ENCODE measurements at regions not wholly inside any gene's neighbourhood (a gene's known extent, or its start where the extent isn't known, plus 50 kb on each side); places are given as distances from the start of the nearest gene placed in this dataset.
"Not testable (repeated sequence)": the region's sequence is repeated elsewhere in the genome, so short reads cannot be mapped to it uniquely, and the experiment has no call there.

GRCh38 chr10:6926971-6927370, 346.9 kb upstream of the PRKCQ start:
- no peak for DNase-seq (ENCODE audit: low read depth in 3 of 3)

- DNase-seq (ENCODE audit: low read depth in 3 of 3), result no peak
Measured at GRCh38 chr10:6925146-6925545, 345.1 kb upstream of the PRKCQ start.

DNA sequence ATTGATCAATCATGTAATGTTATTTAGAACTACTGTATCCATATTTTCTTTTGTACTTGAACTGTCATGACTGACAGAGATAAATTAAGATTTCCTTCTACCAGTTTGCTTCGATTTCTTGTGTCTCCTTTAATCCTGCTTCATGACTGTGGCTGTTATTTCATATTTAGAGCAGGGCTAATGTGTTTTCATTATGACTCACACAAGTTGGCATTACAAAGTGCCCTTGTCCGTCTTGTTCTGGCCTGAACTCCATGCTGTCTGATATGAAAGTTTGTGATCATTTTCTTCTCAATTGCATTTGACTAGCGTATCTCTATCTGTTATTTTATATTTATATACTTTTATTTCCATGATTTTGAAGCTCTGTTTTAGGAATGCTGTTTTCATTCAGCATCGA, 344.1 kb upstream of the PRKCQ start:
- no peak for DNase-seq (ENCODE audit: low read depth in 3 of 3)

- not testable (repeated sequence) for DNase-seq (ENCODE audit: low read depth in 3 of 3)
Measured at GRCh38 chr10:6921026-6921425, 340.9 kb upstream of the PRKCQ start.

GRCh38 chr10:6920072-6921019, 340.3 kb upstream of the PRKCQ start:
- DNase-seq (ENCODE audit: low read depth in 3 of 3), result peak; percentile 62 to 76 (median 70)

DNA sequence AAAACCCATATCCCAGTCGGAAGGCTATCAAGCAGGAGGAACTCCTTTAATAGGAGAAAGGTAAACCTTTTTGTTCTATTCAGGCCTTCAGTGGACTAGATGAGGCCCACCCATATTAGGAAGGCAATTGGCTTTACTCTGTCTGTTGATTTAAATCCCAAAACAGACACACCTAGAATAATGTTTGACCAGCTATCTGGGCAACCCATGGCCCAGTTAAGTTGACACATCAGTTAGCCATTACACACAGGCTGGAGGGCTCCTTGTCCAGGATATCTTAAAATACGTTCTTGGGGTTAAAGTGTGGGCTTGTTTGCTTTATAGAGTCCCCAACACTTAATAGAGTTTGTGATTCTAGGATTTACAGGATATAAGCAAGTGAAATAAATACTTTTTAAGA, 339.0 kb upstream of the PRKCQ start:
- DNase-seq (ENCODE audit: low read depth in 3 of 3), result no peak

GRCh38 chr10:6918305-6918704, 338.2 kb upstream of the PRKCQ start:
- DNase-seq (ENCODE audit: low read depth in 3 of 3), result peak; percentile 37 to 78 (median 54)

DNA sequence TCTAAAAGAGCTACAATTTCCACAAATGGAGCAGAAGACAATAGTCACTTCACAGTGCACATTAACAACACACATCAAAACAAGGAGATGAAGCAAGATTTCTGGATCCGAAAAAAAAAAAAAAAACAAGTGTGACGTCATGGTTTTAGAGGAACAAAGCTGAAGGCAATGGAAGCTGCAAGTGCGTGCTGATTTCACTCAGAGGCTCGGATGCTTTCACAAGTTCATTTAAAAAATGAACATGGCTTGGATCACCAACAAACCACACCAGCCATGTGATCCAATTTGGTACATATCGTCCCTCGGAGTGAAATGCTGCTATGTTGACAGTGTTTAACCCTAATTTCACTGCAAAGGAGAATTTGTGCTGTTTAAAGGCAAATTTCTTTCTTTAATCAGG, 337.0 kb upstream of the PRKCQ start:
- DNase-seq (ENCODE audit: low read depth in 3 of 3), result no peak

- no peak for DNase-seq (ENCODE audit: low read depth in 3 of 3)
Measured at GRCh38 chr10:6916601-6917000, 336.5 kb upstream of the PRKCQ start.

DNA sequence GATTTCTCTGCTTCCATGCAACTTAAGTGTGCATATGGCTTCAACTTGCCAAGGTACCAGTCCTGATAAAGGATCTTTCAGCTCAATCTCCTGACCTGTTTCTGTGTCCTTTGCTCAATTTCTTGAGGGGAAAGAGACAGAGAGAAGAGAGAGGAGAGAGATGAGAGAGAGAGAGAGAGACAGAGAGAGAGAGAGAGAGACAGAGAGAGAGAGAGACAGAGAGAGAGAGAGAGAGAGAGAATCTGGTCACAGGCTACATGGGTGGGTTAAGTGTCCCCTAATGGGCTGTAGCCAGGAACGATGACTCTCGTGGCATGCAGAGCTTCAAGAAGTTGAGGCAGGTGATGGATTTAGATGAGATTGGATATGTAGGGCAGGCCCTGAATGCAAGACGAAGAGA, 335.2 kb upstream of the PRKCQ start:
- DNase-seq (ENCODE audit: low read depth in 3 of 3), result no peak

DNA sequence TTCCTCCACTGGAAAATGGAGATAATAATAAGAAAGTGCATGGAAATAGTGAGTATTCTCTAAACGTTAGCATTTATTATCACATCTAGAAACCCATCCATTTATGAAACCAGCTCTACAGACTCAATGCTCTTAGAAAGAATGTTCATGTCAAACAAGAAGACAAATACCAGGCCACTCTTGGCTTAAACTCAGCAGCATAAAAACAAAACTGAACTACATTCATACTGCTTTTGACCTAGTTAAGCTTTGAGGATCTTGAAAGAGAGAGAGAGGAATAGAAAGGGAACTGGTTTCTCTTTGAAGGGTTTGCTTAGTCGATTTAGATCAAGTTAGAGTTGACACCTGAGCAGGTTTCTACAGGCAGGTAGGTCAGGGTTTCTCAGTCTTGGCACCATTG, 332.9 kb upstream of the PRKCQ start:
- no peak for DNase-seq (ENCODE audit: low read depth in 3 of 3)

DNA sequence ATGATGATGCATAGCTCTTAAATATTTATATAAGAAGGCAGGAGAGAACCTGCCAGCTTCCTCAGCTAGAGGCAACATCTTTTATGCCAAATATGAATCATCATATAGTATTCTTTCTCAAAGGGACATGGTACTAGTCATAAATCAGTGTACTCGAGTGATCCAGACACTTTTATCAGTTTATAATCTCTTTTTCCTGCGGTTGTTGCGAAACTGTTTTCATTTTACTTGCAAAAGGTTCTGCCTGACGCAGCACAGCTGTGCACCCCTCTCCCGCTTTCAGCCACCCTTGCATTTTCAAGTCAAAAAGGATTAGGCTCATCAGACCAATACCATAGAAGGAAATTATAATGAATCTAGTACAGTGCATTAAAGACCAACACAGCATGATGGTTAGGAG, 332.3 kb upstream of the PRKCQ start:
- DNase-seq (ENCODE audit: low read depth in 3 of 3), result no peak

DNA sequence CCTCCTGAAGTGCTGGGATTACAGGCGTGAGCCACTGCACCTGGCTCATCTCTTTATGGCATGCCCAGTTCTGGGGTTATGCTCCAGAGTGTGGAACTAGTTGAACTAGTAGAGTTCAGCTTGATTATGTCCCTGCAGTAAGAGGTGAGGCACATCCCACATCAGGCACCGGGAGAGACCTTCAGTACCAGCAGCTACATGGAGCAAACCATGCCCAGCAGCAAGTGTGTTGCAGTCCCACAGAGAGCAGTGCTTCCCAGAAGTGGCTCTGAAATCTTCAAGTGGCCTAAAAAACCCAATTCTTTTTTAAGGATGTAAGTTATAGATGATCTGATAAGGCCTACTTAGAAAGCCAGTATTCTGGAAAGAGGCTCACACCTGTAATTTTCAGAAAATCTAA, 331.9 kb upstream of the PRKCQ start:
- no peak for DNase-seq (ENCODE audit: low read depth in 3 of 3)

GRCh38 chr10:6909905-6910560, 330.0 kb upstream of the PRKCQ start:
- no peak for DNase-seq (ENCODE audit: low read depth in 3 of 3)

DNA sequence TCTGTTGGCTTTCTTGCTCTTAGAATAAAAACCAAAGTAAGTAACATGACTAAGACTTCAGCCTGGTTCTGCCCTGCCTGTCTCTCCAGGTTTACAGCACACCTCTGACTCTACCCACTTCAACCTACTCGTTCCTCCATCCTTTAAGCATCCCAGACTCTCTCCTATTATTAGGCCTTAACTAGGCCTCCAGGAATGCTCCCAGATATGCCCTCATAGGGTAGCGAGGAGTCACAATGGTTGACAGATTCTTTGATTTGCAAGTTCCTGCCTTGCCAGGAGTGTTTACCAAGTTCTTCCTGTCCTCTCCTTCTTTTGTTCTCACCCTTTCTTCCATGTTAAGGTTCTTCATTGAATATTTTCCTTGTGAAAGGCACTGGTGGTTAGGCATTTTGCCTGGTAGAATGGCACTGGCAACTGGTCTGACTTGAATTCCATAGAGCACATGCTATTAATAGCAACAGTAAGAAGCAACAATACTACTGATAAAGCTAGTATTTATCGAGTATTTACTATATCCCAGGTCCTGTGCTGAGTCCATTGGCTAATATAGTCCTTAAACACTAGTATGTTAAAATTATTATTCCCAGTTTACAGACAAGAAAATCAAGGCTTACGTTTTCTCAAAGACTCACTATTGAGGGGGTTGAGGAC, 327.9 kb upstream of the PRKCQ start:
- no peak for DNase-seq (ENCODE audit: low read depth in 3 of 3)

- no peak for DNase-seq (ENCODE audit: low read depth in 3 of 3)
Measured at GRCh38 chr10:6894405-6894804, 314.3 kb upstream of the PRKCQ start.

DNA sequence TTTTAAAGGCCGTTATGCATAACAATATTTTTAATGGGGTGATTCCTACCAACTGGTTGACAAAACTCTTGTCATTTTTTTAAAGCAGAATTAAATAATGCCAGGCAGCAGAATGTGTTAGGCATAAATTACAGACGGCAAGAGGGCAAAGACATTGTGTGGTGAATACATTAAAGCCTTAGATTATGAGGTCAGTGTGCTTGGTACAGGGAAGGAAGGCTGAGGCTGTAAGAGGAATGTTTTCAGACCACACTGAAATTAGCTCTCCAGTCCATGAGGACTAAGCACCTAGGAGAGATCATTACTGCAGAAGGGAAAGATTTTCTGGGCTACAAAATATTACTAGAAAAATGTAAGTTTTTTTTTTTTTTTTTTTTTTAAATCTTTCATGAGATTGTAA, 312.8 kb upstream of the PRKCQ start:
- DNase-seq (ENCODE audit: low read depth in 3 of 3), result no peak

- DNase-seq (ENCODE audit: low read depth in 3 of 3), result no peak
Measured at GRCh38 chr10:6891924-6892323, 311.8 kb upstream of the PRKCQ start.

DNA sequence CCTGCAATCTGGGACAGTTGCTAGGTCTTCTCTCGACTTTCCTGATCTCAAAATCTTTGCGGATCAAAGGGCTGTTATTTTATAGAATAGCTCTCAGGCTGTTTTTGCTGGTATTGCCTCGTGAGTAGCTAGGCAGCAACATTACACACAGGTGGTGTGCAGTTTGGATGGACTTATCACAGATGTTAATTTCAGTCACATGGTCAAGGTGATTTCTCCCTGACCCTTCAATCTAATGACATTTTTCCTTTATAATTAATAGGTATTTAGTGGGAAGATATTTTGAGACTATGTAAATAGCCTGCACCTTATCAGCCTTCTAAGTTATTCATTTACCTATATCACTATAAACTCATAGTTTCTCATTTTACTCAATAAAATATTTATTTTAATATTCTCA, 309.6 kb upstream of the PRKCQ start:
- no peak for DNase-seq (ENCODE audit: low read depth in 3 of 3)

DNA sequence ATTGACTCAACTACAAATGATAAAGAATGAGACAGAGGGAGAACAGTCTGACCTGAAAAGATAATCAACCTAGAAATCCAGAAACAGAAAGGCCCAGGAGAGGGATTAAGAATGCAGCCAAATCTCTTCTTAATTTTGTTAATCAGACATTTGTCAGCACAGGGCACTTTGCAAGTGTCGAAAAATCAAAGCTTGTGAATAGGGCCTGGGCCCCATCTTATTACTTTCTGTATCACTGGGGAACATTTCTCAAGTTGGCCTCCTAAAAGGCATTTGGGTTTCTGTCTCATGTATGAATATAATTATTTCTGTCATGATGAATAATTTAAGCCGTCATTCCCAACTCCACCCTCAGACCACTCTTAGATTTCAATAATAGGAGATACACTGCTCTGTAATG, 308.4 kb upstream of the PRKCQ start:
- no peak for DNase-seq (ENCODE audit: low read depth in 3 of 3)

- DNase-seq (ENCODE audit: low read depth in 3 of 3), result no peak
Measured at GRCh38 chr10:6885284-6885683, 305.2 kb upstream of the PRKCQ start.

DNA sequence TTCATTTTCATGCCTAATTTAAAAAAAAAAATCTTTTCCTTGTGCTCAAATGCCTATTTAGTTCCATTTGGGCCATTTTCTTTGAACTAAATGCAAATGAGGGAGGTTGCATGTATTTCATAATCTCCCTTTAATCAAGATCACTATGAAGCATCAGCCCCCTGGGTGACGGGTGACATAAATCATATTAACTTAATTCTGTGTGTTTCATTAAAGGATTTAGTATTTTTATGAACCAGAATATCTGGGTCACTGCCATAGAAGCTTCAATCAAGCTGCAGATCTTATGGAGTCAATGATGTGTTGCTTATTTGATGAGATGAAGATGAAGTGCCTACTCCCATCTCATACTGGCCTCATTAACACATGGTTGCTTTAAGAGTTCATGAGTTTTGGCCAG, 301.9 kb upstream of the PRKCQ start:
- no peak for DNase-seq (ENCODE audit: low read depth in 3 of 3)
